NCI-H1930 (cell line): ENCODE measurements at regions not wholly inside any gene's neighbourhood (a gene's known extent, or its start where the extent isn't known, plus 50 kb on each side); places are given as distances from the start of the nearest gene placed in this dataset.

Experiments used
- DNase-seq, 2 experiments: peaks; one replicate each; lab custom pipeline; 2025; lab: John Stamatoyannopoulos, UW

DNA sequence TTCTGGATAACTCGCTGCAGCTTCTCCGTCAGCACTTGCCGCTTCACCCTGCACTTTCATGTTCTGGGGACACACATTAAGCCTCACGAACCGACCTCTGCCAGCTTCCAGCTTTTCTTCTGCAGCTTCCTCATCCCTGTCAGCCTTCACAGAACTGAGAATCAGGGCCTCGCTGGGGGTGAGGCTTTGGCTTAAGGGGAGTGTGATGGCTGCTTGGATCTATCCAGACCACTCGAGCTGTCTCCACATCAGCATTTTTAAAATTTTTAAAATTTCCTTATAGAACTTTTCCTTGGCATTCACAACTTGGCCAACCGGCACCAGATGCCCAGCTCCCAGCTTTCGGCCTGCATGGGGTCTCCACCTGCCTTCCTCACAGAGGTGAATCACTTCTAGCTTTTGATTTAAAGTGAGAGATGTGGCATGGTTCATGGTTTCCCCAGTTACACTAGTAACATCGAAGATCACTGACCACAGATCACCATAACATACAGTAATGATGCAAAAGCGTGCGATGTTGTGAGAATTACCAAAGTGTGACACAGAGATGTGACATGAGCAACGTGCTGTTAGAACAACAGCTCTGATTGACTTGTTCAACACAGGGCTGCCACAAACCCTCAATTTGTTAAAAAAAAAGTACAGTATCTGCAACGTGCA is 139.1 kb upstream of the C14orf180 start:
- no peak for DNase-seq

DNA sequence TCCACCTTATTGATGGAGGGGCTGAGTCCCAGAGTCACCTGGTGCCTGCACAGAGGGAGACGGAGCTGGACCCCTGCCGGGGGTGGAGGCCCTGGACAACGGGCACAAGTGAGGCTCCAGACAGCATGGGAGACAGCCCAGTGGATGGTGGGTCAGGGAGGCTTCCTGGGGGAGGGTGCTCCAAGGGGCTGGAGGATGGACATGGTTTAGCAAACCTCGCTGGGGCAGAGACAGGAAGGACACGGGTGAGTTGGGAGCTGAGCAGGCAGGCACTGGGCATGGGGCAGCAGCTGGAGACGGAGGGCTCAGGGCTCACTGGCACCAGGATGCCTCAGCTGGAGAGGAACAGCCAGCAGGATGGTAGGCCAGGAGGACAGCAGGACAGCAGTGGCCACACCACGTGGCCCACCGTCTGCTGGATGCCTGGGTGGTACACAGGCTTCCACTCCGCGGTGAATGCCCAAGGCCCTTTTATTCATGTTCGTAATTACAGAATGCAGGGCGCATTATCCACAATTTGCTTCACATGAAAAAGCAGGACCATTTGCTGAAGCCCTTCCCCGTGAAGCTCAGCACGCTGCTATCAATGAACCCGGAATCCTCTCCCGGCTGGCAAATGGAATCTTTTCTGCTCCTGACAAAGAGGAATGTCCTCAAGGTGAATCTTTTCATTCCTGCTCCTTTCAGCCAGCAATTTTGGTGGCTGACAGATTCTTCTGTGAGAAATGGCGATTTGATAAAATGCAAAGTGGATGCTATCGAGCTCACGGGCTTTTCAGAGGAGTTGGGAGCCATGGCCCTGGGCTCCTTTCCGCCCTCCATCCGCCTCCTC is 138.1 kb upstream of the C14orf180 start:
- no peak for DNase-seq

DNA sequence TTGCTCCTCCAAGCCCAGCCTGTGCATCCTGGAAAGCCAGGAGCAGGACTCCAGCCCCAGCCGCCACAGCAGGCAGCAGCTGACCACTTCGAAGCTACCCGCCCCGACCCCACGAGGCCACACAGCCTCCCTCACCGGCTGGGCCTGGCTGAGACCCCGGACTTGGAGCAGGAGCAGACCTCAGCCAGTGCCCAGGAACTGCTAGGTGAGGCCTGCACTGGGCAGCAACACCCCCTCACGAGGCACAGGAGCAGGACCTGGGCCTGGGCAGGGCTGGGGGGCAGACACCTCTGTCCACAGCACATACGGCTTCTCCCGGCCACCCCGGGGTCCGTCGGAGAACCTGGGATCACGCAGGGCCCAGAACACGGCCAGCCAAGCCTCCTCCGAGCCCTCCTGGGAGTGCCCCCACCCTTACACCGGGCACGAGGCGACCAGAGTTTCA is 137.4 kb upstream of the C14orf180 start:
- DNase-seq: no peak

DNA sequence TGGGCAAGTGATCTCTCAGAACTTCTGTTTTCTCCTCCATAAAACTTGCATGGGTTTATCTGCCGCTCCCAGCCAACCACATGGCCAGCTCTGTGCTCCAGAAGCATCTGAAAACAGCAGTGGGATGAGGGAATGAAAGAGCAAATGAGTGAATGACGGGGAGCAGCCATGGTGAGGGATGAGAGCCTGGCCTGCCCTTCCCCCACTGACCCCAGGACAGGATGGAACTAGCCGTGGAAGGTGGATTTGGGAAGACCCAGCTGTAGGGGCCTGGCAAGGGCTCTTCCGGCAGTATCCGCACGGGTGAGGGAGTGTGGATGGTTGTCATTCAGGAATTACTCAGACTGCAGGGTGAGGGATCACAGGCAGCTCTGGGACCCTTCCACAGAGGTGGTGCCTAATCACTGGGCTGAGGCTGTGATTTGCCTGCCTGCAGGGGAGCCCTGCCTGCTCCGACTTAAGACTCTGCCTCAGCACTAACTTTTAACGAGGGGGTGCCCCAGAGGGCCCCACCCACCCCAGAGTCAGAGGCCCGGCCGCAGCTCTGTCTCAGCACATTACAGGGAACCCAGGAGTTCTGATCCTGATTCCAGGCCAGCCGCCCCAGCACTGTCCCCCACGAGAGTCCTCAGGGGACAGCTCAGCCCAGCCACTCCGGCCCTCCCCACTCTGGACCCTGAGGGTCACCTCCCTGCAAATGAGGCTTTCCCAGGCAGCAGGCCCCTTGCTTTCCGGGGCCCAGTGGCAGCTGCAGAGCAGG is 136.8 kb upstream of the C14orf180 start:
- DNase-seq: no peak

DNA sequence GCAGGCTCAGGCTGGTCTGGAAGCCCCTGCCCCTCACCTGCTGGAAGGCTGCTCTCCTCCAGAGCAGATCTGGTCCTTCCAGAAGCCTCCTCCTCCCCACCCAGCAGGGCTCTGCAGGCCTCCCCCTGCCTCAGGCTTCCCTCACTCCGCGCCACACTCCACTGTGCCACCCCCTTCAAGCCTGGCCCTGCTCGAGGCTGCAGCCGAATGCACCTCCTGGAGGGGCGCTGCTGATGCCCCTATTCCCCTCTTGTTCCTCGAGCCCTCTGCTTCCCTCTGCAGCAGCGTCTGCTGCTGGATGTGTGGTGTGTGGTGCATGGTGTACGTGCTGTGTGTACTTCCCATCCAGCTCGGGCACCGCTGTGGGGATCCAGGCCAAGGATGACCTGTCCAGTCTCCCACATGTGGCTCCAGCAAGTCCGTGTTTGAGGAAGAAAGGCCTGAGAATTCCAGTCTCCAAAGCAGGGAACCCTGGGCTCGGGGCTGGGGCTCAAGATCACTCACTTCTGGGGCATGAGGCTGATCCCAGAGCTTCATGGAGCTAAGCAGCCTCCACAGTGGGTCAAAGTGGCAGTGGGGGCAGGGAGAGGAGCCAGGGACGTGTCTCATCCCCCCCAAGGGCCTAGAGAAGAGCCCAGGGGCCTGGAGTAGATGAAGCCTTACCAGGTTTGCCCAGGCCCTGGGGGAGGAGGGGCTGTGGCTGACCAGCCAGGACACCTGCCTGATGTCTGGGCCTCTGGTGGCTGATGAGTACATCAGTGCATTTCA is 136.0 kb upstream of the C14orf180 start:
- DNase-seq: no peak

DNA sequence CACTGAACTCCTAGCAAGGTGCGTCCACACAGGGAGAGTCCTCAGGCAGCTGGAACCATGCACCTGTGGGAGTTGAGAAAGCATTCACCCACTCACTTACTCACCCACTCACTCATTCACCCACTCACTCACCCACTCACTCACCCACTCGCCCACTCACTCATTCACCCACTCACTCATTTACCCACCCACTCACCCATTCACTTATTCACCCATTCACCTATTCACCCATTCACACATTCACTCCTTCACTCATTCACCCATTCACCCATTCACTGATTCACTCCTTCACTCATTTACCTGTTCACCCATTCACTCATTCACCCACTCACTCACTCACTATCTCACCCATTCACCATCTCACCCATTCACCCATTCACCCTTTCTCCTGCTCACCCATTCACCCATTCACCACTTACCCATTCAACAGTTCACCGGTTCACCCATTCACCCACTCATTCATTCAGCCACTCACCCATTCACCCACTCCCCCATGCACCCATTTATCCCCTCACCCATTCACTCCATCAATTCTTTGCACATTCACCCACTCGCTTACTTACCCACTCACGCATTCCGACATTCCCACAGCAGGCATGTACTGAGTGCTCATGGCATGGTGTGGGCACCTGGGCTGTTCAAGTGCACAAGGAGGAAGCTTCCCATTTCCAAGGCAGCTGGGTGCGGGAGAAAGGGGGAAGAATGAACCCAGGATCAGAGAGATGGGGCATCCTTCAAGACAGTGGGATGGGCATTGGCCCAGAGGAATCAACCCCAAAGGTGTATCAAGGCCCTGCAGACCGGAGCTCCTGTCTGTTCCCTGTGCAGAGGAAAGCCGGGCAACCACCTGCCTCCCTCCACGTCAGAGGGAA is 135.2 kb upstream of the C14orf180 start:
- no peak for DNase-seq

DNA sequence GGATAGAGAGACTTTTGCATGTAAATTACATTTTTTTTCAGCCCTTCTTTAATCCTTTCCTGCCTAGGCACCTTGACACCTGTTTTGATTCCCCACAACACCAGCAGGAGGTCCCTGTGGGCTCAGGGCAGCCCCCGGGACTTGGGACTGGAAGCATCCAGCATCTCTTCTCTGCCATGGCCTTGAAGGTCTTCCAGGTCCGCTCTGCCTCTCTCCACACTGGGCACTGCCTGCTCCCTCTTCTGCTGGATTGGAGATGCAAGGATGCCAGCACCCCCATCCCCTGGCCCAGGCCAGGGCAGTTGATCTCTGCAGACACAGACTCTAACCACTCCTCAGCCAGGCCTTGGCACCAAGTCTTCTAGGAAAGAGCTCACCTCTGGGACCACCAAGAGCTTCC is 134.5 kb upstream of the C14orf180 start:
- DNase-seq: no peak

DNA sequence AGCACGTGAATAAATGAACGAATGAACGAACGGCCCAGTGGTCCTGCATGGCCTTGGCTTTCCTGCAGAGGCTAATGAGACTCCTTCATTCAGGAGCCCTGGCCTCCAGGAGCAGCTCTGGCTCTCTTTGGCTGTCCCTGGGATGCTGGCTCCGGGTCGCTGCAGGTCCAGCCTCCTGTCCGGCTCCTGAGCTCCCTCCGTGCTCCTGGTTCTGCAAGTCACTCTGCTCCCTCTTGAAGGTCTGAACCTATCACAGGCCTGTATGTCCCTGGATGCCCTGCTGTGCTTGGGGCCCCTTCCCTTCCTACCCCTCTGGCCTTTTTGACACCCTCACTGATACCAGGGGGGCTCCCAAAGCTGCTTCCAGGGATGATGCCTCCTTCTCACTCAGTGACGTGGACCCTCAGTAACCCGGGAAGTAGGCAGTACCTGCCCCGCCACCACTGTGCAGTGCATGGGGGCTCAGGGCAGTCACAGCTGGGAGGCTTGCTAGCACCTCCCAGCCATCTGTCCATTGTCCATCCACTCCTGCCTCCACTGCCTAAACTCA is 133.7 kb upstream of the C14orf180 start:
- no peak for DNase-seq

DNA sequence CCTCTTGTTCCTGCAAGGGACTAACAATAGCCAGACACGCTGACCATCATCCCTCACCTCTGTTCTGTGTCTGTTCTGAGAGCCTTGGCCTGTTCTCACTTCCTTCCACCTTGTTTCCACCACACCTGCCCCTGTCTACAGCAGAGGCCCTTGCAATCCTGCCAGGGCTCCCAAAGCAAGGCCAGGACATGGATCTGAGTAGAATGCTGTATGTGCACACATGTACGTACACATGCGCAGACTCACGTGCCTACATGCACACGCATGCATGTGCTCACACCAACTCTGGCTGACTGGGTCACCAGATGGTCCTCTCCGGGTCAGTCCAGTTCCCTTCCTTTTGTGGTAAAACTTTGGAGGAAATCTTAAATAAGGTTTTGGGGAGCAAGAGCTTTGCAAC is 133.0 kb upstream of the C14orf180 start:
- no peak for DNase-seq

DNA sequence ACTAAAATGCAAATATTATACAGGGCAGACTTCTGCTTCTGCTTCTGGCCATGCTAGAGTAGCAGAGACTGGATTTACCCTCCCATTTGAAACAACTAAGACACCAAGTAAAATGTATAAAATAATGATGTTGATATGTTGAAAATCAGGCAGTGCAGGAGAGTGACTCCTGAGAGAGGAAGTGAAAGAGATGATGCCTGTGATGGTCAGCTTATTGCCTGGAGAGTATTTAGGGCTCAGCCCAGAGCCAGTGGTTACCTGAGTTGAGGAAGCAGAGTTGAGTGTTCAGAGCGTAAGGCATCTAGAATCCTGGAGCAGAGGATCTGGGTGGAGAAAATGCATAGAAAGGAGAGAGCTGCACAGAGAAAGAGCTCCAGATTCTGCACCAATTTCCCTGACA is 131.8 kb upstream of the C14orf180 start:
- DNase-seq: no peak

DNA sequence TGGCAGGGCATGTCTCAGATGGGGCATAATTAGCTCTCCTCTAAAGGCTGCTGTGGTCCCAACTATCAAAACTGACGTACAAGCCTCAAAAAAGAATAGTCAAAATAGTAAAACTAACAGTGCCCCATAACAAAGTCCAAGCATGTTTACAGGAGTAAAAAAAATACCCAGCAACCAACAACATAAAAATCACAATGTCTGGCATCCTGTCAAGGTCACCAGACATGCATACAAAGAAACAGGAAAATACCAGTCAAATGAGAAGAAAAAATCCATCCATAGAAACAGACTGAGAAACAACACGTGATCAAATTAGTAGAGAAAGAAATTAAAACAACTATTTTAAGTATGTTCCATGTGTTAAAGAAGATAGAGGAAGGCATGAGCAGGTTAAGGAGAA is 131.2 kb upstream of the C14orf180 start:
- no peak for DNase-seq

DNA sequence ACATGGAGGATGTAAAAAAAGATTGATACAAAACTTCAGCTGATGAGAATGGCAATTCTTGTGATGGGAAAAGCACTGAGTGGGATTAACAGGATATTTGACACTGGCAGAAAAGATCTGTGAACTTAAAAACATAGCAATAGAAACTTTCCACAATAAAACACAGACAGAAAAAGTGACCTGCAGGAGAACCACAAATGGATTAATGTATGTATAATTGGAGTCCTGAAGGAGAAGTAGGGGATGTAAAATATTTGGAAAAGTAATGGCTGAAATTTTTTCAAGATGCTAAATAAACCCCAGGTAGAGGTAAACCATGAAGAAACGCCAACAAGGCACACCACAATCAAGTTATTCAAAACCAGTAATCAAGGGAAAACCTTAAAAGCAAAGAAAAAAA is 130.8 kb upstream of the C14orf180 start:
- DNase-seq: no peak

DNA sequence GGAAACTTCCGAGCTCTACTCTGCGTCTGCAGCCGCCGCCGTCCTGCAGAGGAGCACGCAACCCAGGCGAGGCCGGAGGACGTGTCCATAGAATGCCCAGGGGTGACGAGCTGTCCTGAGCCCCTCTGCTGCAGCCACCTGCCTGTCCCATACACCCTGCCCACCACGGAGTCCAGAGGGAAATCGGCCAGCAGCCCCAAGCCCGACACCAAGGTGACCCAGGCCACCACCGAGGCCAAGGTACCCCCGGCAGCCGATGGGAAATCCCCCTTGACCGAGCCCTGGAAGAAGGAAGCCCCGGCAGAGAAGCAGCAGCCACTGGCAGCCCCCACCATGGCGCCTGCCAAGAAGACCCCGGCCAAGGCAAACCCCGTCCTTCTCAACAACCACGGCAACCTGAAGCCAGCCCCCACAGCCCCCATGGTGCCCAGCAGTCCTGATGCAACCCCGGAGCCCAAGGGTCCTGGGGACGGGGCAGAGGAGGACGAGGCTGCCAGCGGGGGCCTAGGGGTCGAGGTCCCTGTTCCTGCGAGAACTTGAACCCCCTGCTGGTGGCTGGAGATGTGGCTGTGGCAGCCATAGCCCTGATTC is 128.7 kb upstream of the C14orf180 start:
- no peak for DNase-seq

DNA sequence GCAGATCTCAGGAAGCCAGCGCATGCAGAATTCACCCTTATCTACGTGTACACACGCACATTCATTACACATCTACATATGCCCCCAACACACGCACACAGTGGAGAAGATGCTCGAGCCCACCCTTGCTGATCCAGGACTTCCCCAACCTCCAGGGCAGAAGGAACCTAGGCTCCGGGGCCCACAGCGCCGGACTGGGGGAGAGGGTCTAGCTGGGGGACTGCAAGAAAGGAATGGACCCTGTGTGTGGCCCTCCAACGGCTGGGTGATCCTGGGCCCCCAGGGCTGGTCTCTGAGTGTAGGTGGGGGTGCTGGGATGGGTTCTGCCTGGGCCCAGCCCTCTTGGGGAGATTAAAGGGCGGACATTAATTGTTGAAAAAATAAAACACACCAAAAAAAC is 128.1 kb upstream of the C14orf180 start:
- no peak for DNase-seq

DNA sequence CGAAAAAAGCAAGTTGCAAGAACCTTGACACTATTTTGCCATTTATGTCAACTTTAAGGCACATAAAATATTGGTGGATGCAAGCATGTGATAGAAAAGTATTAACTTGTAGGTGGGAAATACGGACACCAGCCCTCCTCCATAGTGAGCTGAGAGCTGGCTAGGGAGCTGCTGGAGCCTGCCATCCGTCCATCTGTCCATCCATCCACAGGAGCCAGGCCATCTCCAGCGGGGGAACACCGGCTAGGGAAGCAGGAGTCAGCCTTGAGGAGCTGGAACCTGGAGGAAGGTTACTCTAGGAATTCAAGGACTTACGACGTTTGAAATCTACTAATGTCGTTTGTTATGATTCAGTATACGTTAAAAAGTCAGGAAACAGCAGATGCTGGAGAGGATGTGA is 120.7 kb upstream of the C14orf180 start:
- no peak for DNase-seq

DNA sequence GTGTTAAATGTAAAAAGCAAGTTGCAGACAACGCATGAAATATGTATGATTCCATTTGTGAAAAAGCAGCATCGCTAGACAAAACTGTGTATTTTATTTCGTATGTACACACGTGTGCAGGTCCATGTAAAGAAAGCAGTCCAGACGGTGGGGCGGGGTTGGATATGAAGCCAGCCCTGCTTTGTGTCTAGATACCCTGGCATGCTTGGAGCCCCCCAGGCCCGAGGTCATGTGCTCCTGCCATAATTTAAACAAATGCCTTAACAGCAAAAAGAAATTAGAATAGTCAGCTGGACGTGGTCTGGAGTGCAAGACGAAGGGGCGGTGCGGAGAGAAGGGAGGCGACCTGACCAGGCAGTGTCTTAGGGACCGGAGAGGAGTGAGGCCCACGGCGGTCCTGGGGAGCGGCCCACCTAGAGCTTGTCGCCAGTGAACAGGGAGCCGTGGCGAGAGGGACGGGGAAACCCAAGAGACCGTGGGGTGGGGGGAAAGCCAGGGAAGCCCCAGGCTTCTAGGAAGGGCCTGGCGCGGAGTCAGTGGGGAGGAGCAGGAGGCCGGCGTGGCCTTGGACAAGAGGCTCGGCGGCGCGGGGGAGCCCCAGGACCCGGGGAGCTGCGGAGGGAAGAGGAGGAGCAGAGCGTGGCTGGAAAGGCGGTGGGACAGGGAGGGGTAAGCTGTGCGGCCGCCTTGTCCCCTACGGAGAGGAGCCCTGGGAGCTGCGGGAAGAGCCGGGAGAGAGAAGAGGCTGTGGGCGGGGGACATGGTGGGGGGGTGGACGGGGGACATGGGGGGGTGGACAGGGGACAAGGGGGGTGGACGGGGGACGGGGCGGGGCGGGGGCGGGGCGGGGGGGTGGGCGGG is 118.5 kb upstream of the C14orf180 start:
- no peak for DNase-seq

DNA sequence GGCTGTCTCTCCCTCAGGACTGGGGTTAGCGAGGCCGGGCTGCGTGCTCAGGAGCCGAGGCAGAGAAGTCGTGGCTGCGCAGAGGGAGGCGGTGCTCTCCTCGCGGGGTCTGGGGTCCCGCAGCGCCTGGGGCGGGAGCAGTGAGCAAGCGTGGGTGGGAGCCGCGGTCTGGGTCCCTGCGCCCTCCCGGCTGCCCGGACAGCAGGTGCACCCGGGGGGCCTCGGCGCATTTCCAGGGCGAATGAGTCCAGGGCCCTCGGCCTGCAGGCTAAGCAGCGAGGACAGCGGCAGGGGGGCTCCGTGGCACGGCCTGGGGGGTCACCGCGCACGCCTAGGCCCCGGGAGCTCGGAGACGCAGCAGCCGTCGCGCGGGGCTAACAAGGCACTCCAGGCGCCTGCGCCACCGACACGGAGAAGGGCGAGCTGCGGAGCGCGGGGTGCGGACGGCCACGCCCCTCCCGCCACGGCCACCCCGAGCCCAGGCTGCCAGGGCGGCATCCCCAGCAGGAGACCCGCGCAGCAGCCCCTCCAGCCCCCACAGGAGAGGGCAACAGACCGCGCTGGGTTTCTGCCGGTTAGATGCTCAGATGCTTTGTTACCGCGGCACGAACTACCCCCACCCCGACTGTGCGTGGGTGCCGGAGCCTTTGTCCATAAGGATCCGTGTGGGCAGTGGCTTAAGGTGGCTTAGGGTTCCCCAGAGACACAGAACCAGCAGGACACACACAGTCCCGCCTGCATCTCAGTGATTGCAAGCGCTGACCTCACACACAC is 117.7 kb upstream of the C14orf180 start:
- no peak for DNase-seq
